Right lobe of liver (tissue), 6 donors: ENCODE measurements at regions not wholly inside any gene's neighbourhood (a gene's known extent, or its start where the extent isn't known, plus 50 kb on each side); places are given as distances from the start of the nearest gene placed in this dataset.

Source experiments
- ATAC-seq, 4 donors: fragments of 200-7000 bp; cut with Tn5 transposase; one replicate each; pipeline ENCODE4 v1.9.1; 2020; ENCODE audit warnings: mild to moderate bottlenecking in 4 of 4, moderate library complexity in 4 of 4
- DNase-seq, 3 donors: peaks; one replicate each; pipeline ENCODE4 v3.0.0-alpha.2; 2020
- H3K27ac ChIP-seq, 3 donors: fragments of 200-600 bp; one replicate each; pipeline ENCODE4 v1.8.0; 2022
- H3K27me3 ChIP-seq, 2 donors: fragments of 200-600 bp; one replicate each; pipeline ENCODE4 v1.8.0; 2022
- H3K36me3 ChIP-seq, 4 donors: fragments of 200-600 bp; sonication (generic) in 1 of 4; one replicate each; pipeline versions ENCODE4 v1.5.1 to v1.8.0; 2017 to 2022; ENCODE audit warnings: control low read depth in 1 of 4
- H3K4me1 ChIP-seq, 4 donors: fragments of 200-600 bp; sonication (generic) in 1 of 4; one replicate each; pipeline versions ENCODE4 v1.5.1 to v1.8.0; 2017 to 2022; ENCODE audit warnings: control low read depth in 1 of 4
- H3K4me3 ChIP-seq, 3 donors: fragments of 200-600 bp; one replicate each; pipeline ENCODE4 v1.8.0; 2022
- H3K9me3 ChIP-seq, 4 donors: fragments of 200-600 bp; sonication (generic) in 1 of 4; one replicate each; pipeline versions ENCODE4 v1.5.1 to v1.8.0; 2017 to 2022; ENCODE audit warnings: control low read depth in 1 of 4
- POLR2A ChIP-seq: fragments of 450-650 bp; IDR thresholded peaks from one replicate; pipeline ENCODE4 v1.6.1; 2017; ENCODE audit warnings: antibody characterized with exemption, mild to moderate bottlenecking
- WGBS: methylation state at CpG from one replicate; pipeline ENCODE4 v1.1.6; 2018; ENCODE audit warnings: low coverage, low lambda C conversion rate; ENCODE audit not compliant: insufficient coverage; ENCODE audit errors: missing lambda C conversion rate; 5-methylcytosine and 5-hydroxymethylcytosine counted together
- intact Hi-C, 2 donors: fragments of 100-400 bp; cut with DNase I; formaldehyde crosslinking; loops; one replicate each; pipeline versions ENCODE4 v1.11.2 to v1.14.1; 2022
- TF ChIP-seq, protein P1 (sequence below), 4 donors: fragments of 200-600 bp in 3 of 4; fragments of 450-650 bp in 1 of 4; IDR thresholded peaks; one replicate each; pipeline versions ENCODE4 v1.5.1 to v1.8.0; 2016 to 2022; ENCODE audit warnings: antibody characterized with exemption in 4 of 4, mild to moderate bottlenecking in 2 of 4
- donor health status: DM: no; HTN: yes; CAD: no.
- donor health status: DM: no; HTN: no; CAD: no.
- donor health status: DM: no; HTN: no; CAD: no.
- donor health status: DM: no; HTN: yes; CAD: no.
- donor health status: DM: no; HTN: yes; CAD: no.

DNA sequence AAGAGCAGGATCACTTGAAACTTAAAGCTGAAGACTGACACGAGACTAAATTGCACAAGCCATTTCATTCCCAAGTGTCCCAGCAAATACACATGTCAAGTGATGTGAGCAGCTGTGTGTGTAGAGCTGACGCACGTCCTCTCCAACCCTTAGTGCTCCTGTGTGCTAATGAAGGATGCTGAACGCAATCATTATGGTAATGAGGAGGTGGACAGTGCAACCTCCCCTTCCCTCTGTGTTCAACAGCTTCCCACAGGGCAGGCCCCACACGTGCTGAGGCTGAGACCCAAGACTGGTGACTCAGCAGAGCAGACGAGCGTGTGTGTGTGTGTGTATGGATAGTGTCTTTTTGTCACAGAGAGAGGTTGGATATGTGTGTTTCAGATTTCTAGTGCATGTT lies 702.1 kb downstream of the SEMA5A start:
- peak in 1 of 4 donors; percentile 17 for ATAC-seq
- intact Hi-C loops, result no loop called here
- H3K27ac ChIP-seq, result no peak overlapping the region
- no peak for DNase-seq
- H3K4me3 ChIP-seq, result no peak overlapping the region
- no peaks in the 10 kb centered on the region for H3K36me3 ChIP-seq
- no peaks in the 10 kb centered on the region for H3K27me3 ChIP-seq
- TF ChIP-seq POLR2A, result no peak
- TF ChIP-seq, protein P1, sequence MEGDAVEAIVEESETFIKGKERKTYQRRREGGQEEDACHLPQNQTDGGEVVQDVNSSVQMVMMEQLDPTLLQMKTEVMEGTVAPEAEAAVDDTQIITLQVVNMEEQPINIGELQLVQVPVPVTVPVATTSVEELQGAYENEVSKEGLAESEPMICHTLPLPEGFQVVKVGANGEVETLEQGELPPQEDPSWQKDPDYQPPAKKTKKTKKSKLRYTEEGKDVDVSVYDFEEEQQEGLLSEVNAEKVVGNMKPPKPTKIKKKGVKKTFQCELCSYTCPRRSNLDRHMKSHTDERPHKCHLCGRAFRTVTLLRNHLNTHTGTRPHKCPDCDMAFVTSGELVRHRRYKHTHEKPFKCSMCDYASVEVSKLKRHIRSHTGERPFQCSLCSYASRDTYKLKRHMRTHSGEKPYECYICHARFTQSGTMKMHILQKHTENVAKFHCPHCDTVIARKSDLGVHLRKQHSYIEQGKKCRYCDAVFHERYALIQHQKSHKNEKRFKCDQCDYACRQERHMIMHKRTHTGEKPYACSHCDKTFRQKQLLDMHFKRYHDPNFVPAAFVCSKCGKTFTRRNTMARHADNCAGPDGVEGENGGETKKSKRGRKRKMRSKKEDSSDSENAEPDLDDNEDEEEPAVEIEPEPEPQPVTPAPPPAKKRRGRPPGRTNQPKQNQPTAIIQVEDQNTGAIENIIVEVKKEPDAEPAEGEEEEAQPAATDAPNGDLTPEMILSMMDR (IDR thresholded peaks at IDR 0.05), result no peak
- 40% methylated on average over 6 of the region's 7 CpGs for WGBS
- H3K4me1 ChIP-seq, result no peaks in the 10 kb centered on the region
- no peaks in the 10 kb centered on the region for H3K9me3 ChIP-seq

DNA sequence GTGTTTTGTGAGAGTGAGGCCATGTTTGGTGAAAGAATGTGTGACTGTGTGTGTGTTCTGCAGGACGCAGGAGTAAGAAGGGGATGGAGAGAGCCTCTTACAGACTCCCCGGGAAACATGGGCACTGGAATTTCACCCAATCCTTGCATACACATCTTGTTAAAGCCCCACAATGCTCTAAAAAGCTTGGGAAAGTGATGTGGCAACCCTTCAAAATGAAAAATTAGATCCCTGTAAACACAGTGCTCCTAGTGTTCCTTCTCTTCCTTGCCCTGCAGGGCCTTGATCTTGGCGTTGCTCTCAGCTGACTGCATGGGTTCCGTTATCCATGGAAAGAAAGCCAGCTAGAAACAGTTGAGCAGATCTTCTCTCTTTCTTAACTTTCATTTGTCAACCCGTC lies 701.7 kb downstream of the SEMA5A start:
- WGBS, result 48% methylated on average over 5 of the region's 5 CpGs
- ATAC-seq, result no peak
- no peak overlapping the region for H3K4me3 ChIP-seq
- H3K36me3 ChIP-seq, result no peaks in the 10 kb centered on the region
- intact Hi-C loops, result no loop called here
- no peak for DNase-seq
- no peaks in the 10 kb centered on the region for H3K27me3 ChIP-seq
- H3K27ac ChIP-seq, result no peak overlapping the region
- no peaks in the 10 kb centered on the region for H3K9me3 ChIP-seq
- H3K4me1 ChIP-seq, result no peaks in the 10 kb centered on the region
- no peak for TF ChIP-seq POLR2A
- TF ChIP-seq, protein P1 (IDR thresholded peaks at IDR 0.05), result no peak

DNA sequence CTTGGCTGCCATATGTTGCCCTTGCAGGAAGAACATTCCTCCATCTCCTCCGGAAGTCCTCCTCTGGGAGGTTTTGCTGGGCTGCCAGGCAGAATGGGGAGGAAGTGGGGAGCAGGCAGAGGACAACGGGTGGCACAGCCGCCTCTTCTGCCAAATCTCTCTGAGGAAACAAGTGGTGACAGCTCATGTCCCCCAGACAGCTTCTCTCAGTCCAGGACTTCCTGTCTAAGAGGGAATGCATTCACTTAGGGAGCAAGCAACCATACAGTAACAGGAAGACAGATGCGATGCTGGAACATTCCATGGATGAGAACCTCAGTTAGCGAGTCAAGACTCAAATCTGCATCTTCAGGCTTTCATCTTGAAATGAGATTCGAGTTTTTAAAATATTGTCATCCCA lies 701.0 kb downstream of the SEMA5A start:
- H3K9me3 ChIP-seq, result no peaks in the 10 kb centered on the region
- WGBS, result 45% methylated on average over 4 of the region's 6 CpGs
- TF ChIP-seq, protein P1 (IDR thresholded peaks at IDR 0.05), result no peak
- no peak for TF ChIP-seq POLR2A
- H3K36me3 ChIP-seq, result no peaks in the 10 kb centered on the region
- DNase-seq, result no peak
- no peak for ATAC-seq
- no peak overlapping the region for H3K4me3 ChIP-seq
- no peak overlapping the region for H3K27ac ChIP-seq
- H3K4me1 ChIP-seq, result no peaks in the 10 kb centered on the region
- H3K27me3 ChIP-seq, result no peaks in the 10 kb centered on the region
- intact Hi-C loops, result no loop called here

DNA sequence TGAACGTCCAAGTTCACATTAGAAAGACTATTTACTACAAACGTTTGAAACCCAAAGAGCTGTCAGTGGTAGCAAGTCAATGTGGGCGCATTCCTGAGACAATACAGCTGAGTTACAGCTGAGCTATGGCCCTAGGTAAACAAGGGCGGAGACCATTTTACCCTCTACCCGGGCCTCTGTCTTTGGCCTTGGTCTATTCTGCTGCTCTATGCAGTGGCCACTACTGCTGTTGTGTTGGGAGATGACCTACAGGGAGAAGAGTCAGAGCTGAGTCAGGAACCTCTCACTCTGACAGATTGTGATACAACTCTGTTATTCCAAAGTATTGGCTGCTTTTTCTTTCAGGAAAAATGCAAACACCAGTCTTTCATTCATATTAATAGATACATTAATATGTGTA lies 700.6 kb downstream of the SEMA5A start:
- TF ChIP-seq, protein P1 (IDR thresholded peaks at IDR 0.05), result no peak
- TF ChIP-seq POLR2A, result no peak
- WGBS, result 48% methylated on average over 4 of the region's 5 CpGs
- Histone ChIP-seq H3K27ac (no peak overlapping the region), H3K9me3 (no peaks in the 10 kb centered on the region), H3K4me3 (no peak overlapping the region), H3K4me1 (no peaks in the 10 kb centered on the region), H3K27me3 (no peaks in the 10 kb centered on the region), H3K36me3 (no peaks in the 10 kb centered on the region)
- no peak for ATAC-seq
- intact Hi-C loops, result no loop called here
- no peak for DNase-seq

DNA sequence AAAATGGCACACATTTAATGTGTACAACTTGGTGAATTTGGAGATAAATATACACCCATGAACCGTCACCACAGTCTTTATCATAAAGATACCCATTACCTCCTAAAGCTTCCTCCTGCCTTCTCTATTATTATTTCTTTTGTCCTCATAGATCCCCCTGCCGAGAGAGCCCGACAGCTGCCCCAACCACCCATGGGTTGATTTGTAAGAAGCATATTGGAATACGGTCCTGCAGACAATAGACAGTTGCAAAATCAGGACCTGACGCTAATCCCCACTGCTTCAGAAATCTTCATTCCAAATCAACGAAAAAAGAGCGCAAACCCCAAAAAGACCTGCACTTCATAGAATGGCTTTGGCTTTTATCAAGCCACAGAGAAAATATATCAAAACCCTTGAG lies 697.5 kb downstream of the SEMA5A start:
- Histone ChIP-seq H3K4me1 (no peaks in the 10 kb centered on the region), H3K36me3 (no peaks in the 10 kb centered on the region), H3K4me3 (no peak overlapping the region), H3K27ac (no peak overlapping the region), H3K27me3 (no peaks in the 10 kb centered on the region), H3K9me3 (no peaks in the 10 kb centered on the region)
- no peak for TF ChIP-seq POLR2A
- TF ChIP-seq, protein P1 (IDR thresholded peaks at IDR 0.05), result no peak
- ATAC-seq, result no peak
- WGBS, result 51% methylated on average over 7 of the region's 7 CpGs
- intact Hi-C loops, result no loop called here
- DNase-seq, result no peak
